OCI-LY7 (cell line): ENCODE measurements at regions not wholly inside any gene's neighbourhood (a gene's known extent, or its start where the extent isn't known, plus 50 kb on each side); places are given as distances from the start of the nearest gene placed in this dataset.
A peak's percentile ranks its signal among the peaks of the same experiment; 100 is the strongest.
"Not testable (repeated sequence)": the region's sequence is repeated elsewhere in the genome, so short reads cannot be mapped to it uniquely, and the experiment has no call there.

Experiments
- BruUV-seq: library from RNA; stranded (reverse); fragments of 400-500 nt; replicated peaks from 2 replicates; lab custom pipeline; 2021; lab: Mats Ljungman, UMichigan
- CTCF ChIA-PET: fragments of 300-600 bp; sonication (Branson Sonifier 250); formaldehyde crosslinking; loops from one replicate; lab custom pipeline; 2022; ENCODE audit warnings: antibody characterized with exemption; ENCODE audit not compliant: unreplicated experiment; lab: Charles Lee
- POLR2A ChIA-PET: fragments of 300-600 bp; sonication (Branson Sonifier 250); formaldehyde crosslinking; loops from one replicate; lab custom pipeline; 2022; ENCODE audit warnings: antibody characterized with exemption; lab: Charles Lee
- DNase-seq: peaks from one replicate; pipeline ENCODE4 v3.0.0-alpha.2; 2015; ENCODE audit warnings: low spot score
- H2AFZ ChIP-seq: fragments of 200-600 bp; sonication (generic), shearing (Covaris generic); 2 replicates; pipeline ENCODE4 v1.6.1; 2014; ENCODE audit warnings: mild to moderate bottlenecking, antibody characterized with exemption, low read length, moderate library complexity
- H3K27ac ChIP-seq: fragments of 200-600 bp; sonication (generic); 2 replicates; pipeline ENCODE4 v1.5.1; 2014; ENCODE audit warnings: mixed run types, low read depth, mild to moderate bottlenecking, moderate library complexity, low read length, inconsistent platforms; ENCODE audit not compliant: poor library complexity, severe bottlenecking
- H3K36me3 ChIP-seq: fragments of 200-600 bp; sonication (generic); 2 replicates; pipeline ENCODE4 v1.6.1; 2014; ENCODE audit warnings: mild to moderate bottlenecking, antibody characterized with exemption, low read length, moderate library complexity, mixed read lengths; ENCODE audit not compliant: insufficient read depth
- H3K4me1 ChIP-seq: fragments of 200-600 bp; sonication (generic); 2 replicates; pipeline ENCODE4 v1.5.1; 2014; ENCODE audit warnings: mild to moderate bottlenecking, low read length; ENCODE audit not compliant: insufficient read depth, poor library complexity, severe bottlenecking
- H3K4me2 ChIP-seq: fragments of 200-600 bp; sonication (generic); 2 replicates; pipeline ENCODE4 v1.6.1; 2014; ENCODE audit warnings: mild to moderate bottlenecking, low read length
- H3K4me3 ChIP-seq: fragments of 200-600 bp; sonication (generic); 2 replicates; pipeline ENCODE4 v1.5.1; 2014; ENCODE audit warnings: mild to moderate bottlenecking, low read depth, low read length; ENCODE audit not compliant: poor library complexity, severe bottlenecking
- H3K79me2 ChIP-seq: fragments of 200-600 bp; sonication (generic); 2 replicates; pipeline ENCODE4 v1.6.1; 2016; ENCODE audit warnings: low read depth, mild to moderate bottlenecking, low read length, moderate library complexity, mixed read lengths; ENCODE audit not compliant: insufficient read depth
- H3K9me2 ChIP-seq: fragments of 200-600 bp; sonication (generic); 2 replicates; pipeline ENCODE4 v1.6.1; 2016; ENCODE audit warnings: mild to moderate bottlenecking, low read length, mixed read lengths; ENCODE audit not compliant: insufficient read depth
- H3K9me3 ChIP-seq: fragments of 200-600 bp; sonication (generic); 2 replicates; pipeline ENCODE4 v1.6.1; 2014; ENCODE audit warnings: mild to moderate bottlenecking, mixed run types, low read length, mixed read lengths
- H4K20me1 ChIP-seq: fragments of 200-600 bp; sonication (generic); 2 replicates; pipeline ENCODE4 v1.6.1; 2014; ENCODE audit warnings: mild to moderate bottlenecking, antibody characterized with exemption, low read length, moderate library complexity, mixed read lengths; ENCODE audit not compliant: insufficient read depth
- EZH2phosphoT487 ChIP-seq: fragments of 200-600 bp; sonication (generic); IDR thresholded peaks from 2 replicates; pipeline ENCODE4 v1.6.1; 2018; ENCODE audit warnings: low read depth, borderline replicate concordance, mild to moderate bottlenecking, mixed run types, antibody characterized with exemption, low read length, moderate library complexity, mixed read lengths
- intact Hi-C: fragments of 100-400 bp; cut with micrococcal nuclease; formaldehyde crosslinking; loops from one replicate; pipeline ENCODE4 v1.10.0; 2022; ENCODE audit not compliant: unreplicated experiment
- TF ChIP-seq, protein P1 (sequence below): fragments of 200-600 bp; sonication (generic); conservative IDR thresholded peaks from 2 replicates; pipeline ENCODE4 v1.5.1; 2014; ENCODE audit warnings: mild to moderate bottlenecking, antibody characterized with exemption, low read length, moderate library complexity, mixed read lengths

DNA sequence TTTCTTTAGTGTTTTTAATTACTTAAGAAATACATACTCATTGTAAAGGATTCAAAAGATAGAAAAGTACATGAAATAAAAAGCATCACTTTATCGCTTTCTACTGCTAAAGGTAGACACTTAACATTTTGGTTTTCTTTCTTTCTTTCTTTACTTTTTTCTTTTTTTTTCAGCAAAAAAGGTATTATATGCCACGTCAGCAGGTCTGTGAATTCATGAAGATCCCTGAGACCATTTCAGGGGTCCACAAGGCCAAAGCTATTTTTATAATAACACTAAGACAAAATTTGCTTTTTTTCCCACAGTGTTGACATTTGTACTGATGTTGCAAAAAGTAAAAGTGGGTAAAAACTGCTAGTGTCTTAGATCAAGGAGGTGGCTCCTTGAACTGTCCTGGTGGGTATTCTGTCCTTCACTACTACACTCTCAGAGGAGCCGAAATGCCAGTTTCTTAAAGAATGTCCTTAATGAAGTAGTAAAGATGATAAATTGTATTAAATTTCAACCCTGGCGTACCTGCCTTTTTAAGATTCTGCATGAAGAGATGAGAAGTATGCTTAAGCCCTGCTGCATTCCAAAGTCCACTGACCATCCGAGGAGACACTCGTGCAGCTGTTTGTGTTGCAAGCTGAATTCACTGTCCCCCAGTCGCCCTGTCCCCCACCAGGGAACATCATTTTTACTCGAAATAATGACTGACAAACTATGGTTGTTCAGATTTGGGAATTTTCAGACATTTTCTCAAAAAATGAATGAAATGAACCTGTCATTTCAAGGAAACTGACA lies 106.7 kb upstream of the PIAS1 start:
- POLR2A ChIA-PET, result no interaction called here
- intact Hi-C loops, result no loop called here

DNA sequence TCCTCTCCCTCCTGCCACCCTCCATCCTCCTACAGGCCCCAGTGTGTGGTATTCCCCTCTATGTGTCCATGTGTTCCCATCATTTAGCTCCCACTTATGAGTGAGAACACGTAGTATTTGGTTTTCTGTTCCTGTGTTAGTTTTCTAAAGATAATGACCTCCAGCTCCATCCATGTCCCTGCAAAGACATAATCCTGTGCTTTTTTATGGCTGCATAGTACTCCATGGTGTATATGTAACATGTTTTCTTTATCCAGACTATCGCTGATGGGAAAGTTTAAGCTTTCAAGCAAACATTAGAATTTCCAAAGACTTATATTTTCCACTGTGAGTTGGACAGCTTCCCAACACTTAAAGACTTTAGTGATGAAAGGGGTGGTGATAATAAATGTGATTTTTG lies 105.9 kb upstream of the PIAS1 start:
- no peak for DNase-seq
- no peaks in the 10 kb centered on the region for H3K79me2 ChIP-seq
- H3K36me3 ChIP-seq, result no peaks in the 10 kb centered on the region
- no peak overlapping the region for H3K4me2 ChIP-seq
- no peak overlapping the region for H3K27ac ChIP-seq
- TF ChIP-seq EZH2phosphoT487, result no peak
- TF ChIP-seq, protein P1, sequence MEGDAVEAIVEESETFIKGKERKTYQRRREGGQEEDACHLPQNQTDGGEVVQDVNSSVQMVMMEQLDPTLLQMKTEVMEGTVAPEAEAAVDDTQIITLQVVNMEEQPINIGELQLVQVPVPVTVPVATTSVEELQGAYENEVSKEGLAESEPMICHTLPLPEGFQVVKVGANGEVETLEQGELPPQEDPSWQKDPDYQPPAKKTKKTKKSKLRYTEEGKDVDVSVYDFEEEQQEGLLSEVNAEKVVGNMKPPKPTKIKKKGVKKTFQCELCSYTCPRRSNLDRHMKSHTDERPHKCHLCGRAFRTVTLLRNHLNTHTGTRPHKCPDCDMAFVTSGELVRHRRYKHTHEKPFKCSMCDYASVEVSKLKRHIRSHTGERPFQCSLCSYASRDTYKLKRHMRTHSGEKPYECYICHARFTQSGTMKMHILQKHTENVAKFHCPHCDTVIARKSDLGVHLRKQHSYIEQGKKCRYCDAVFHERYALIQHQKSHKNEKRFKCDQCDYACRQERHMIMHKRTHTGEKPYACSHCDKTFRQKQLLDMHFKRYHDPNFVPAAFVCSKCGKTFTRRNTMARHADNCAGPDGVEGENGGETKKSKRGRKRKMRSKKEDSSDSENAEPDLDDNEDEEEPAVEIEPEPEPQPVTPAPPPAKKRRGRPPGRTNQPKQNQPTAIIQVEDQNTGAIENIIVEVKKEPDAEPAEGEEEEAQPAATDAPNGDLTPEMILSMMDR, result no peak
- no peaks in the 10 kb centered on the region for H3K9me3 ChIP-seq
- POLR2A ChIA-PET, result no interaction called here
- peaks cover 20% of the 10 kb centered on the region for H3K4me1 ChIP-seq
- CTCF ChIA-PET, result no interaction called here
- H4K20me1 ChIP-seq, result no peaks in the 10 kb centered on the region
- no peak overlapping the region for H3K4me3 ChIP-seq
- intact Hi-C loops, result no loop called here
- BruUV-seq, result no TSS peak
- no peaks in the 10 kb centered on the region for H3K9me2 ChIP-seq
- H2AFZ ChIP-seq, result no peak overlapping the region

More for the DNA sequence above, 106.7 kb upstream of the PIAS1 start:
- TF ChIP-seq, protein P1, result no peak
- no peak for TF ChIP-seq EZH2phosphoT487
- peak overlapping the region; percentile 97 for H2AFZ ChIP-seq
- no peak overlapping the region for H3K27ac ChIP-seq
- H3K4me3 ChIP-seq, result no peak overlapping the region
- H3K9me2 ChIP-seq, result no peaks in the 10 kb centered on the region
- H3K36me3 ChIP-seq, result no peaks in the 10 kb centered on the region
- H3K9me3 ChIP-seq, result no peaks in the 10 kb centered on the region
- no peaks in the 10 kb centered on the region for H3K79me2 ChIP-seq
- H3K4me1 ChIP-seq, result peaks cover 20% of the 10 kb centered on the region
- H3K4me2 ChIP-seq, result 0 out of 2 replicates have a peak overlapping the region, but pooled peaks have one; percentile 61
- DNase-seq, result no peak
- no peaks in the 10 kb centered on the region for H4K20me1 ChIP-seq
- CTCF ChIA-PET, result interaction anchor here (0.6 kb wide), 1 partner anchor 495 kb away, joined by 3 read pairs; no protein-coding TSS in a partner anchor
- no TSS peak for BruUV-seq

DNA sequence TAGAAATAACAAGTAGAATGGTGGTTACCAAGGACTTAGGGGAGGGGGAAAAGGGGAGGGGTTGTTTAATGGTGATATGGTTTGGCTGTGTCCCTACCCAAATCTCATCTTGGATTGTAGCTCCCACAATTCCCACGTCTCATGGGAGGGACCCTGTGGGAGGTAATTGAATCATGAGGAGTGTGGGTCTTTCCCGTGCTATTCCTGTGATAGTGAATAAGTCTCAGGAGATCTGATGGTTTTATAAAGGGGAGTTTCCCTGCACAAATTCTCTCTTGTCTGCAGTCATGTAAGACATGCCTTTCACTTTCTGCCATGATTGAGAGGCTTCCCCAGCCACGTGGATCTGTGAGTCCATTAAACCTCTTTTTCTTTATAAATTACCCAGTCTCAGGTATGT lies 102.9 kb upstream of the PIAS1 start:
- BruUV-seq, H3K9me2 ChIP-seq, H3K27ac ChIP-seq, DNase-seq, H3K79me2 ChIP-seq, POLR2A ChIA-PET, H3K36me3 ChIP-seq, intact Hi-C loops, H4K20me1 ChIP-seq, H3K4me2 ChIP-seq, H3K4me3 ChIP-seq, H2AFZ ChIP-seq, H3K9me3 ChIP-seq, CTCF ChIA-PET: not testable (repeated sequence)
- H3K4me1 ChIP-seq, result peaks cover 11% of the 10 kb centered on the region
